ENCODE measurements at regions not wholly inside any gene's neighbourhood (a gene's known extent, or its start where the extent isn't known, plus 50 kb on each side); places are given as distances from the start of the nearest gene placed in this dataset.

DNA sequence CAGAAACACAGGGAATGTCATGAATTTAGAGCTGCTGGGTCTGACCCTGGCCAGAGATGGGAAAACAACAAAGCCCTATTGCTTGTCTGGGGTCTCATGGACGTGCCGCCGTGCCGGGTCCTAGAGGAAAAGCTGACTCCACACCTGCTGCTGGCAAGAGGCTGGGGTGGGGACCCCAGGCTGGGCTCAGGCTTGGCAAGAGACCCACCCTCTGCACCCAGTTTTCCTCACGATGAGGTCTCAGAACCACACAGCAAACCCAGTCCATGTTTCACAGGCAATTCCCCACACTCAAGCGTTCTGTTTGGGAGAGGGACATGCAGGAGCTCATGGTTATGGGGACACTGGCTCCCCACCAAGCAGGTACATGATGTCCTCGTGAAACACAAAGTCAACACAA lies 367.3 kb upstream of the SALL3 start:
- H3K36me3 ChIP-seq = no peaks in the 10 kb centered on the region
- no peak for ATAC-seq (ENCODE audit: insufficient number of reproducible peaks, low FRiP score, low read depth)
- H3K4me1 ChIP-seq (ENCODE audit: control insufficient read depth in 1 of 2, low read depth in 2 of 2) = no peaks in the 10 kb centered on the region
- TF ChIP-seq, protein P1, sequence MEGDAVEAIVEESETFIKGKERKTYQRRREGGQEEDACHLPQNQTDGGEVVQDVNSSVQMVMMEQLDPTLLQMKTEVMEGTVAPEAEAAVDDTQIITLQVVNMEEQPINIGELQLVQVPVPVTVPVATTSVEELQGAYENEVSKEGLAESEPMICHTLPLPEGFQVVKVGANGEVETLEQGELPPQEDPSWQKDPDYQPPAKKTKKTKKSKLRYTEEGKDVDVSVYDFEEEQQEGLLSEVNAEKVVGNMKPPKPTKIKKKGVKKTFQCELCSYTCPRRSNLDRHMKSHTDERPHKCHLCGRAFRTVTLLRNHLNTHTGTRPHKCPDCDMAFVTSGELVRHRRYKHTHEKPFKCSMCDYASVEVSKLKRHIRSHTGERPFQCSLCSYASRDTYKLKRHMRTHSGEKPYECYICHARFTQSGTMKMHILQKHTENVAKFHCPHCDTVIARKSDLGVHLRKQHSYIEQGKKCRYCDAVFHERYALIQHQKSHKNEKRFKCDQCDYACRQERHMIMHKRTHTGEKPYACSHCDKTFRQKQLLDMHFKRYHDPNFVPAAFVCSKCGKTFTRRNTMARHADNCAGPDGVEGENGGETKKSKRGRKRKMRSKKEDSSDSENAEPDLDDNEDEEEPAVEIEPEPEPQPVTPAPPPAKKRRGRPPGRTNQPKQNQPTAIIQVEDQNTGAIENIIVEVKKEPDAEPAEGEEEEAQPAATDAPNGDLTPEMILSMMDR (IDR thresholded peaks at IDR 0.05) = no peak
- no peak overlapping the region for H3K27ac ChIP-seq
- no peak overlapping the region for H3K4me3 ChIP-seq
- no peaks in the 10 kb centered on the region for H3K9me3 ChIP-seq
- DNase-seq (ENCODE audit: low spot score) = no peak
- no peaks in the 10 kb centered on the region for H3K27me3 ChIP-seq (replicated peaks; ENCODE audit: insufficient read depth)

DNA sequence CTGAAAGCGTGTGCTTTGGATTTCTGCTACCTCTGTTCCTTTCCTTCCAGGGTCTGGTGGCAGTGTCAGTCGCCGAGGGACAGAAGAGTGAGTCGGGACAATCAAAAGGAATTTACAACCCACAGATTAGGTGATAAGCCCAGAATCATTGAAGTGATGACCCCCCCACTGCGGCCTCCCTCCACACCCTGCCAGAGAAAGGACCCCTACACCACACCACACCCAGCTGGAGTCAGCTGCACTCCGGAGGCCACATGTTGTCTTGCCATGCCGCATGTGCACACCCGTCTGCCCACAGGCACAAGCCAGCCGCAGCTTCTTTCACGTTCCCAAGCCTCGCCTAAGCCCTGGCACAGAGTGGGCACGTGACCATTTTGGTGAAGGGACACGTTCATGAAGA lies 366.8 kb upstream of the SALL3 start:
- ATAC-seq (ENCODE audit: insufficient number of reproducible peaks, low FRiP score, low read depth) (no peak), DNase-seq (ENCODE audit: low spot score) (no peak)
- H3K4me1 ChIP-seq (ENCODE audit: control insufficient read depth in 1 of 2, low read depth in 2 of 2) = no peaks in the 10 kb centered on the region
- H3K36me3 ChIP-seq = no peaks in the 10 kb centered on the region
- no peak overlapping the region for H3K27ac ChIP-seq
- TF ChIP-seq, protein P1 (IDR thresholded peaks at IDR 0.05) = no peak
- H3K4me3 ChIP-seq = no peak overlapping the region
- no peaks in the 10 kb centered on the region for H3K27me3 ChIP-seq (replicated peaks; ENCODE audit: insufficient read depth)
- H3K9me3 ChIP-seq = no peaks in the 10 kb centered on the region

DNA sequence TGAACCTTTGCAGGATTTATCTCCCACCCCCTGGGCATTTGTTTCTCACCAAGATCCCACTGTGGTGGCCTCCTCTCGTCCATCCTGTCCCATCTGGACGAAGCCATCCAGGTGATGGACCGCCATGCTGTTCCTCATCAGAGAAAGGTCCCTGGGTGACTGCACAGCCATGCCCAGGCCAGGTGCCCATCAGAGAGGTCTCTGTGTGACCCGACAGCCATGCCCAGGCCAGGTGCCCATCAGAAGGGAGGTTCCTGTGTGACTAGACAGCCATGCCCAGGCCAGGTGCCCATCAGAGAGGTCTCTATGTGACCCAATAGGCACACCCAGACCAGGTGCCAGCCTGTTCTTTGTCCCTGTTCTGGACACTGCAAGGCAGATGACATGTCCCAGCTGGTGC lies 360.9 kb upstream of the SALL3 start:
- Histone ChIP-seq H3K4me3 (no peak overlapping the region), H3K36me3 (no peaks in the 10 kb centered on the region), H3K27me3 (replicated peaks; ENCODE audit: insufficient read depth) (no peaks in the 10 kb centered on the region), H3K4me1 (ENCODE audit: control insufficient read depth in 1 of 2, low read depth in 2 of 2) (no peaks in the 10 kb centered on the region), H3K27ac (no peak overlapping the region), H3K9me3 (no peaks in the 10 kb centered on the region)
- ATAC-seq (ENCODE audit: insufficient number of reproducible peaks, low FRiP score, low read depth) (no peak), DNase-seq (ENCODE audit: low spot score) (no peak)
- TF ChIP-seq, protein P1 (IDR thresholded peaks at IDR 0.05) = no peak

DNA sequence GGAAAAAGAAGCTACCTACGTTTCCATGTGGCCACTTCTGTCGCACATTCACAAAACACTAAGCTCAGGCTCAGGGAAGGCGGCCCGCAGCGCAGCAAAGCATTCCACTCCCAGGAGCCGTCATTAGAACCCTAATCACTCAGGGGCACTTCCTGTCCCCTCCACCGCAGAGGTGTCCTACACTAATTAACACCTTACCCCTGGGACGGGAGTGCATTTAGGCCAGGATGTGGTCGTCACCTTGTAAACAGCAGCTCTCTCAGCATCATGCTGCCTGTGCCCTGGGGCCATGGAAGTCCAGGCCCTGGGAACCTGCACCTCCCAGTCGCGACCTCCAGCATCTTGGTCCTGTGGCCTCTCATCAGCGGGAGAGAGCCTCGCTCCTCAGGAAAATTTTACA lies 359.8 kb upstream of the SALL3 start:
- Histone ChIP-seq H3K27me3 (replicated peaks; ENCODE audit: insufficient read depth) (no peaks in the 10 kb centered on the region), H3K9me3 (no peaks in the 10 kb centered on the region), H3K4me3 (no peak overlapping the region), H3K27ac (no peak overlapping the region), H3K36me3 (no peaks in the 10 kb centered on the region), H3K4me1 (ENCODE audit: control insufficient read depth in 1 of 2, low read depth in 2 of 2) (no peaks in the 10 kb centered on the region)
- ATAC-seq (ENCODE audit: insufficient number of reproducible peaks, low FRiP score, low read depth) (no peak), DNase-seq (ENCODE audit: low spot score) (no peak)
- TF ChIP-seq, protein P1 (IDR thresholded peaks at IDR 0.05) = no peak

DNA sequence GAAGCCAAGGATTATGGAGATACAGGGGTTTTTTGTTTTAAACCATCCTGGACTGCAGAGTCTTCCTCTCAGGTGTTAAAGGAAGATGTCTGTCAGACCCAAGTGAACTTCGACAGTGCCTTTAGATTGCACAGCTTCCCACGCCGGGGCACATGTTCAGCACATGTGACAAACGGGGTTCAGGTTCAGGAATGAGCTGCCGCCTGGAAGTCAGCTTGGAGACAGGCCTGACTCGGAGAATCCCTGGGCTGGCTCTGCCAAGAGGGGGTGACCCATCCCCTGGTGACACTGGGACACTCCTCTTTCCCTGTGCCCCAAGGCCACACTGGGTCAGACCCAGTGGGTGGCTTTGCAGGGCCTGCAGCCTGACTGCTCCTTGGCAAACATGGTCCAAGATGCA lies 359.3 kb upstream of the SALL3 start:
- H3K4me1 ChIP-seq (ENCODE audit: control insufficient read depth in 1 of 2, low read depth in 2 of 2) = no peaks in the 10 kb centered on the region
- H3K36me3 ChIP-seq = no peaks in the 10 kb centered on the region
- no peak overlapping the region for H3K4me3 ChIP-seq
- TF ChIP-seq, protein P1 (IDR thresholded peaks at IDR 0.05) = no peak
- H3K27ac ChIP-seq = no peak overlapping the region
- H3K27me3 ChIP-seq (replicated peaks; ENCODE audit: insufficient read depth) = no peaks in the 10 kb centered on the region
- H3K9me3 ChIP-seq = no peaks in the 10 kb centered on the region
- no peak for ATAC-seq (ENCODE audit: insufficient number of reproducible peaks, low FRiP score, low read depth)
- no peak for DNase-seq (ENCODE audit: low spot score)
